Esophagus squamous epithelium (tissue), 4 donors: ENCODE measurements at regions not wholly inside any gene's neighbourhood (a gene's known extent, or its start where the extent isn't known, plus 50 kb on each side); places are given as distances from the start of the nearest gene placed in this dataset.

Source experiments
- POLR2A ChIP-seq, 4 donors: fragments of 450-650 bp; IDR thresholded peaks; one replicate each; pipeline ENCODE4 v1.6.1; 2017; ENCODE audit warnings: antibody characterized with exemption in 4 of 4, mild to moderate bottlenecking in 4 of 4, moderate library complexity in 3 of 4
- TF ChIP-seq, protein P1 (sequence below), 6 experiments: fragments of 450-650 bp in 4 of 6; fragments of 200-600 bp in 2 of 6; sonication (generic) in 2 of 6; IDR thresholded peaks; one replicate each; pipeline ENCODE4 v1.5.1; 2016 to 2019; ENCODE audit warnings: antibody characterized with exemption in 6 of 6, mild to moderate bottlenecking in 4 of 6, moderate library complexity in 4 of 6

DNA sequence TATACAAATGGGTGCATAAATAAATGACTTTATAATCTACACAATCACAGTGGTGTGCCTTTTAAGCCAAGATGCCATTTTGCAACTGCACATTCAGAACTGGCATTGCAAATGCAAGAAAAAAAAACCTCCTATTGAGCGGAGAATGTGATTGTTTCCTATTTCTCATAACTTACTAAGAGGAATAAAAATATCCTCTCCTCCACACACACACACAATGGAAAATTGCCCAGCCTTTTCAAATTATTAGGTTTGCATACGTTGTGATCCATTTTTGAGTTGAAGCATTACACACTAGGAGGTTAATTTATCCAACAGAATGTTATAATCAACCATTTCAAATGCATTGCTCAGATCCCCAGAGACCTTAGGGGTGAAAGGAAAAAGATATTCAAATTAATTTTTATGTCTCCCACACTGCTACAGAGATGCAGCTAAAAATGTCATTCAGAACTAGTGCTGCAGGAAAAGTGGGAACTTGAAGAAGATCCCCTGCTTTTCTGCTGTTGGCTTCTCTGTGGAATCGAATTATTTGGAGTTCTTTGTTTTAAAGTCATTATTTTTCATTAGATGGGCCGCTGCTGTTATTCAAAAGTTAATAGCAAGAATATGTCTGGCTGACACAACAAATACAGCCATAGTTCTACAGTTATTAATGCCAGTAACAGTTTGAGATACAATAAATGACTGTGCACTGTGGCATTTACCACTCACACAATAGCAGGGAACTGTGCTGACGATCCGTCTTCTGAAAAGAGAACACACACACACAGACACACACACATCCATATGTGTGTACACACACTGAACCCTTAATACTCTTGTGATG is 299.9 kb upstream of the ANO5 start:
- TF ChIP-seq, protein P1, sequence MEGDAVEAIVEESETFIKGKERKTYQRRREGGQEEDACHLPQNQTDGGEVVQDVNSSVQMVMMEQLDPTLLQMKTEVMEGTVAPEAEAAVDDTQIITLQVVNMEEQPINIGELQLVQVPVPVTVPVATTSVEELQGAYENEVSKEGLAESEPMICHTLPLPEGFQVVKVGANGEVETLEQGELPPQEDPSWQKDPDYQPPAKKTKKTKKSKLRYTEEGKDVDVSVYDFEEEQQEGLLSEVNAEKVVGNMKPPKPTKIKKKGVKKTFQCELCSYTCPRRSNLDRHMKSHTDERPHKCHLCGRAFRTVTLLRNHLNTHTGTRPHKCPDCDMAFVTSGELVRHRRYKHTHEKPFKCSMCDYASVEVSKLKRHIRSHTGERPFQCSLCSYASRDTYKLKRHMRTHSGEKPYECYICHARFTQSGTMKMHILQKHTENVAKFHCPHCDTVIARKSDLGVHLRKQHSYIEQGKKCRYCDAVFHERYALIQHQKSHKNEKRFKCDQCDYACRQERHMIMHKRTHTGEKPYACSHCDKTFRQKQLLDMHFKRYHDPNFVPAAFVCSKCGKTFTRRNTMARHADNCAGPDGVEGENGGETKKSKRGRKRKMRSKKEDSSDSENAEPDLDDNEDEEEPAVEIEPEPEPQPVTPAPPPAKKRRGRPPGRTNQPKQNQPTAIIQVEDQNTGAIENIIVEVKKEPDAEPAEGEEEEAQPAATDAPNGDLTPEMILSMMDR (IDR thresholded peaks at IDR 0.05), result no peak
- no peak for TF ChIP-seq POLR2A (IDR thresholded peaks at IDR 0.05)
